LNCaP clone FGC (cell line): ENCODE measurements at regions not wholly inside any gene's neighbourhood (a gene's known extent, or its start where the extent isn't known, plus 50 kb on each side); places are given as distances from the start of the nearest gene placed in this dataset.

Source experiments
- DNase-seq: peaks from one replicate; pipeline ENCODE4 v3.0.0-alpha.2; 2011; ENCODE audit warnings: low read depth
- H3K4me3 ChIP-seq: 2 replicates; pipeline ENCODE4 v1.5.1; 2011; ENCODE audit warnings: mild to moderate bottlenecking, low read depth, low read length, control low read depth
- TF ChIP-seq, protein P1 (sequence below): IDR thresholded peaks from 2 replicates; pipeline ENCODE4 v1.5.1; 2012; ENCODE audit warnings: mild to moderate bottlenecking; ENCODE audit not compliant: control insufficient read depth, insufficient read depth; ENCODE audit errors: extremely low read depth

GRCh38 chr18:50509012-50509411, 50.9 kb upstream of the MAPK4 start:
- TF ChIP-seq, protein P1, sequence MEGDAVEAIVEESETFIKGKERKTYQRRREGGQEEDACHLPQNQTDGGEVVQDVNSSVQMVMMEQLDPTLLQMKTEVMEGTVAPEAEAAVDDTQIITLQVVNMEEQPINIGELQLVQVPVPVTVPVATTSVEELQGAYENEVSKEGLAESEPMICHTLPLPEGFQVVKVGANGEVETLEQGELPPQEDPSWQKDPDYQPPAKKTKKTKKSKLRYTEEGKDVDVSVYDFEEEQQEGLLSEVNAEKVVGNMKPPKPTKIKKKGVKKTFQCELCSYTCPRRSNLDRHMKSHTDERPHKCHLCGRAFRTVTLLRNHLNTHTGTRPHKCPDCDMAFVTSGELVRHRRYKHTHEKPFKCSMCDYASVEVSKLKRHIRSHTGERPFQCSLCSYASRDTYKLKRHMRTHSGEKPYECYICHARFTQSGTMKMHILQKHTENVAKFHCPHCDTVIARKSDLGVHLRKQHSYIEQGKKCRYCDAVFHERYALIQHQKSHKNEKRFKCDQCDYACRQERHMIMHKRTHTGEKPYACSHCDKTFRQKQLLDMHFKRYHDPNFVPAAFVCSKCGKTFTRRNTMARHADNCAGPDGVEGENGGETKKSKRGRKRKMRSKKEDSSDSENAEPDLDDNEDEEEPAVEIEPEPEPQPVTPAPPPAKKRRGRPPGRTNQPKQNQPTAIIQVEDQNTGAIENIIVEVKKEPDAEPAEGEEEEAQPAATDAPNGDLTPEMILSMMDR: no peak
- no peak overlapping the region for H3K4me3 ChIP-seq
- no peak for DNase-seq
